NT2/D1 (cell line): ENCODE measurements at regions not wholly inside any gene's neighbourhood (a gene's known extent, or its start where the extent isn't known, plus 50 kb on each side); places are given as distances from the start of the nearest gene placed in this dataset.

ENCODE experiments used
- DNase-seq: peaks from one replicate; pipeline ENCODE4 v3.0.0-alpha.2; 2011; ENCODE audit warnings: low read depth, low spot score
- H3K27me3 ChIP-seq: 2 replicates; pipeline ENCODE4 v1.6.0; 2011; ENCODE audit warnings: mild to moderate bottlenecking; ENCODE audit not compliant: insufficient read length, insufficient read depth
- H3K36me3 ChIP-seq: 2 replicates; pipeline ENCODE4 v1.6.1; 2011; ENCODE audit warnings: mild to moderate bottlenecking, low read length, mixed read lengths; ENCODE audit not compliant: insufficient read depth, insufficient read length
- H3K4me1 ChIP-seq: 2 replicates; pipeline ENCODE4 v1.5.1; 2011; ENCODE audit not compliant: insufficient read depth, insufficient read length
- H3K4me3 ChIP-seq: 2 replicates; pipeline ENCODE4 v1.5.1; 2011; ENCODE audit warnings: low read depth; ENCODE audit not compliant: insufficient read length
- H3K9ac ChIP-seq: 2 replicates; pipeline ENCODE4 v1.6.0; 2011; ENCODE audit warnings: low read depth; ENCODE audit not compliant: insufficient read length
- H3K9me3 ChIP-seq: 2 replicates; pipeline ENCODE4 v1.5.1; 2011; ENCODE audit warnings: mild to moderate bottlenecking, low read length; ENCODE audit not compliant: insufficient read depth
- SUZ12 ChIP-seq: IDR thresholded peaks from 2 replicates; pipeline ENCODE4 v1.6.1; 2011; ENCODE audit not compliant: insufficient read length, insufficient read depth; ENCODE audit errors: extremely low read depth
- YY1 ChIP-seq: IDR thresholded peaks from 2 replicates; pipeline ENCODE4 v1.6.1; 2011; ENCODE audit not compliant: insufficient read length, insufficient read depth
- ZNF274 ChIP-seq: IDR thresholded peaks from 2 replicates; pipeline ENCODE4 v1.6.1; 2011; ENCODE audit warnings: mild to moderate bottlenecking, low read depth, low read length

- peaks cover 8% of the 10 kb centered on the region; the same call in 1 of the 2 replicates for H3K9me3 ChIP-seq
Measured at GRCh38 chr16:20259541-20259940, 67.8 kb downstream of the GP2 start.

DNA sequence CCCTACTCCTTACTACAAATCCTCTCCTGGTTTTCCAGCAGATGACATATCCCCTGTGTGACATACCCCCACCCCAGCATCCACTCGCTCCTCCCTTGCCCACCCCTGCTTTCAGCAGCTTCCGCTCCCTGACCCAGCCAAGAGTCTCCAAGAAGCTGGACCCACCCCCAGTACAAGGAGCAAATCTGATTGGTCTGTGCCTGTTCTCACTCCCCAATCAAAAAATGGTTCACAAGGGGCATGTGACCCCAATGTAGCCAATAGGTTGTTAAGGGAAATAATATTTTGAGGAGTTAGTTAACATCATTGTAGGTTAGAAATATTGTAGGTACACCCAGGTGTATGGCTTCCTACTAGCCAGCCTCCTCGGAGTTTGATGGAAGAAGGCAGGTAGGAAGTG lies 70.1 kb downstream of the GP2 start:
- DNase-seq, result no peak
- no peaks in the 10 kb centered on the region for H3K4me1 ChIP-seq
- no peaks in the 10 kb centered on the region for H3K27me3 ChIP-seq
- peaks cover 8% of the 10 kb centered on the region; the same call in 1 of the 2 replicates for H3K9me3 ChIP-seq
- no peaks in the 10 kb centered on the region for H3K36me3 ChIP-seq
- H3K4me3 ChIP-seq, result no peak overlapping the region
- no peak for TF ChIP-seq ZNF274
- TF ChIP-seq SUZ12, result no peak
- no peak for TF ChIP-seq YY1
- H3K9ac ChIP-seq, result no peak overlapping the region

More at GRCh38 chr16:20259541-20259940, 67.8 kb downstream of the GP2 start:
- Histone ChIP-seq H3K36me3 (no peaks in the 10 kb centered on the region), H3K4me3 (no peak overlapping the region), H3K9ac (no peak overlapping the region), H3K4me1 (no peaks in the 10 kb centered on the region), H3K27me3 (no peaks in the 10 kb centered on the region)
- TF ChIP-seq SUZ12 (no peak), YY1 (no peak), ZNF274 (no peak)
- no peak for DNase-seq

- no peaks in the 10 kb centered on the region for H3K27me3 ChIP-seq
- no peaks in the 10 kb centered on the region for H3K4me1 ChIP-seq
- no peak overlapping the region for H3K9ac ChIP-seq
- peaks cover 8% of the 10 kb centered on the region; the same call in 1 of the 2 replicates for H3K9me3 ChIP-seq
- no peaks in the 10 kb centered on the region for H3K36me3 ChIP-seq
- no peak for DNase-seq
- H3K4me3 ChIP-seq, result no peak overlapping the region
- TF ChIP-seq SUZ12, result no peak
- no peak for TF ChIP-seq YY1
- TF ChIP-seq ZNF274, result no peak
Measured at GRCh38 chr16:20255002-20255401, 72.3 kb downstream of the GP2 start.

- Histone ChIP-seq H3K27me3 (no peaks in the 10 kb centered on the region), H3K9me3 (peaks cover 4% of the 10 kb centered on the region; the same call in 1 of the 2 replicates), H3K4me1 (no peaks in the 10 kb centered on the region), H3K36me3 (no peaks in the 10 kb centered on the region), H3K4me3 (no peak overlapping the region), H3K9ac (no peak overlapping the region)
- TF ChIP-seq ZNF274 (no peak), YY1 (no peak), SUZ12 (no peak)
- DNase-seq, result no peak
Measured at GRCh38 chr16:20253825-20254224, 73.5 kb downstream of the GP2 start.

GRCh38 chr16:20249211-20249610 lies 78.1 kb downstream of the GP2 start:
- H3K9ac ChIP-seq, result no peak overlapping the region
- no peaks in the 10 kb centered on the region for H3K9me3 ChIP-seq
- no peaks in the 10 kb centered on the region for H3K36me3 ChIP-seq
- no peak overlapping the region for H3K4me3 ChIP-seq
- DNase-seq, result no peak
- TF ChIP-seq YY1 (no peak), ZNF274 (no peak), SUZ12 (no peak)
- H3K4me1 ChIP-seq, result no peaks in the 10 kb centered on the region
- no peaks in the 10 kb centered on the region for H3K27me3 ChIP-seq

- no peak for TF ChIP-seq SUZ12
- TF ChIP-seq ZNF274, result no peak
- TF ChIP-seq YY1, result no peak
- Histone ChIP-seq H3K4me1 (no peaks in the 10 kb centered on the region), H3K4me3 (no peak overlapping the region), H3K36me3 (no peaks in the 10 kb centered on the region), H3K9ac (no peak overlapping the region), H3K27me3 (no peaks in the 10 kb centered on the region), H3K9me3 (no peaks in the 10 kb centered on the region)
- DNase-seq, result no peak
Measured at GRCh38 chr16:20247076-20247475, 80.2 kb downstream of the GP2 start.

GRCh38 chr16:20243731-20244281 lies 83.5 kb downstream of the GP2 start:
- peak; percentile 30 for DNase-seq
- Histone ChIP-seq H3K27me3 (no peaks in the 10 kb centered on the region), H3K9me3 (no peaks in the 10 kb centered on the region; the same call in 1 of the 2 replicates), H3K9ac (no peak overlapping the region), H3K4me1 (no peaks in the 10 kb centered on the region), H3K4me3 (no peak overlapping the region), H3K36me3 (no peaks in the 10 kb centered on the region)
- no peak for TF ChIP-seq SUZ12
- no peak for TF ChIP-seq ZNF274
- TF ChIP-seq YY1, result no peak
